ENCODE measurements at regions not wholly inside any gene's neighbourhood (a gene's known extent, or its start where the extent isn't known, plus 50 kb on each side); places are given as distances from the start of the nearest gene placed in this dataset.

DNA sequence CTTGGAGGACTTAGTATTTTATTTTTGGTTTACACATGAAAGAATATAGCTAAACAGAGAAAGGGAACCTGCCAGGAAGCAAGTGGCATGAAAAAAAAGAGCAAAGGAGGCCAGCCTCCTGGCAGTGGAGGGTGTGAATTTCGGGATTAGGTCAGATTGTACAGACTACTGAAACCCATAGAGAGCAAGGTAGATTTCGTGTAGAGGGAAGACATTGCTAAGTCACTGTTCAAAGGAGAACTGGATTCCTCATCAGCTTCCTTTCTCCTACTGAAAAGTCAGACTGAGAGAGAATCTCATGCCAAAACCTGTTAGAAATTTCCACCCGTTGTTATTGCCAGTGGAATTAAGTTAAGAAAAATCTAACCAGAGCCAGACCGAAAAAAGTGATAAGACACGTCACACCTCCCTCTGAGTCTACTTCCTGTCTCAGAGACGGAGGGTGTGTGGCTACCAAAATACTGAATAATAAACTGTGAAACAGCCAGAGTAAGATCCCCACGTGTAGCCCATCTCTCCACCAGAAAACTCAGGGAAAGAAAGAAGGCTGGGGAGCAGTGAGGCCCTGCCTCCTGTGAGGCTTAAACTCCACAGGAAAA lies 118.8 kb downstream of the SKIDA1 start:
- Histone ChIP-seq H3K27me3 (ENCODE audit: control insufficient read depth, insufficient read depth, low read length) (no peaks in the 10 kb centered on the region), H3K36me3 (ENCODE audit: control insufficient read depth, insufficient read depth, low read length) (no peaks in the 10 kb centered on the region), H3K9me3 (ENCODE audit: control insufficient read depth, low read depth, low read length) (peaks cover 6% of the 10 kb centered on the region), H3K4me1 (ENCODE audit: control insufficient read depth, insufficient read depth, low read length) (no peaks in the 10 kb centered on the region), H3K4me3 (ENCODE audit: low read length) (no peak overlapping the region), H3K27ac (ENCODE audit: low read length) (no peak overlapping the region)
- no CpG with 5 or more reads among the region's 7 CpGs for WGBS (ENCODE audit: insufficient coverage, low lambda C conversion rate)
- no peak for DNase-seq

DNA sequence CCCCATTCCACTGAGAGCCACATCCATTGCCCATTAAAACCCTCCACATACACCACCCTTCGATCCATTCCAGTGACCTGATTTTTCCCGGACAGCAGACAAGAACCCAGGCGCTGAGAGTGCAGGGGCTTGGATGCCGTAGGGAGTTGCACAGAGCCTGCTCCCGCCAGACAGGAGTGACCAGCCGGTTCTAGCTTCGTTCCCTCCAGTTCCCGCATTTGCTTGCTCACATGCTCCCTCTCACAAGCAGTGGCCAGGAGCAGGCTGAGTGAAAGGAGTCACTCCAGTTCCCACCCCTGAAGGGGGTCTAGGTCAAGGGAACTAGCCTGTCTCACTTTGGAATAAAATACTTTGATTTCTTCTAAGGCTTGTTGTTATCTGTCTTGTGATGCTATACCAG lies 119.5 kb downstream of the SKIDA1 start:
- H3K9me3 ChIP-seq (ENCODE audit: control insufficient read depth, low read depth, low read length), result peaks cover 6% of the 10 kb centered on the region
- H3K4me1 ChIP-seq (ENCODE audit: control insufficient read depth, insufficient read depth, low read length), result no peaks in the 10 kb centered on the region
- H3K27me3 ChIP-seq (ENCODE audit: control insufficient read depth, insufficient read depth, low read length), result no peaks in the 10 kb centered on the region
- no peak for DNase-seq
- WGBS (ENCODE audit: insufficient coverage, low lambda C conversion rate), result no CpG with 5 or more reads among the region's 8 CpGs
- no peak overlapping the region for H3K4me3 ChIP-seq (ENCODE audit: low read length)
- H3K27ac ChIP-seq (ENCODE audit: low read length), result no peak overlapping the region
- no peaks in the 10 kb centered on the region for H3K36me3 ChIP-seq (ENCODE audit: control insufficient read depth, insufficient read depth, low read length)

DNA sequence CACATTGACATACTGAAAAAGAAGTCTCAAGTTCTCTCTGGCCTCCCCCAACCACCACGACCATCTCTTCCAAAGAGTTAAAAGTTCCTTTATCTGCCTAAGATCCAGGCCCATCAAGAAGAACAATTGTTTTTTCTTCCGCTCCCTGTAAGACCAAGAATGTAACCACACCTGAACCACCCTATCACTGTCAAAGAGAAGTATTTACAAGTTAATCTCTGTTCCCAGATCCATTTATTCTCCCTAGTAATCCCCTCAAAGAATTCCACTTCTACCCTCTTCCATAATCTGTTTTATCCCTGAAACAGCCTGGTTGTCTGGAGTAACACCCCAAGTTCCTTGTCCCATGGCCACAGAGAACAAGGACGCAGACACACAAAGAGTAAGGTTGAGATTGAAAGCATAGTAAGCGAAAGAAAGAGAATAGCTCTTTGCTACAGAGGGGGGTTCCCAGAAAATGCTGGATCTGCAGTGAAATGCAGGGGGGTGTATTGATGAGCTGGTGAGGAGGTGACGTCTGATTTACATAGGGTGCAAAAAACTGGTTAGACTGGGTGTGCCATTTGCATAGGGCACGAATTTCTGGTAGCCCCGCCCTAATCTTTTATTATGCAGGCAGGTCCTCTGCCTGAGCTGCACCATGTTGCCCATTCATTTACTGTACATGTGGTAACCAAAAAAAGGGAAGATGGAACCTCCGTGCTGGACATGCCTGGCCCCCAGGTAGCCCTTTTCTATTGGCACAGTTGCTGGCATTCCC lies 122.0 kb downstream of the SKIDA1 start:
- Histone ChIP-seq H3K27me3 (ENCODE audit: control insufficient read depth, insufficient read depth, low read length) (no peaks in the 10 kb centered on the region), H3K9me3 (ENCODE audit: control insufficient read depth, low read depth, low read length) (peaks cover 6% of the 10 kb centered on the region), H3K27ac (ENCODE audit: low read length) (no peak overlapping the region), H3K4me3 (ENCODE audit: low read length) (no peak overlapping the region), H3K36me3 (ENCODE audit: control insufficient read depth, insufficient read depth, low read length) (no peaks in the 10 kb centered on the region), H3K4me1 (ENCODE audit: control insufficient read depth, insufficient read depth, low read length) (no peaks in the 10 kb centered on the region)
- no peak for DNase-seq
- WGBS (ENCODE audit: insufficient coverage, low lambda C conversion rate), result 74% methylated on average over 5 of the region's 8 CpGs

DNA sequence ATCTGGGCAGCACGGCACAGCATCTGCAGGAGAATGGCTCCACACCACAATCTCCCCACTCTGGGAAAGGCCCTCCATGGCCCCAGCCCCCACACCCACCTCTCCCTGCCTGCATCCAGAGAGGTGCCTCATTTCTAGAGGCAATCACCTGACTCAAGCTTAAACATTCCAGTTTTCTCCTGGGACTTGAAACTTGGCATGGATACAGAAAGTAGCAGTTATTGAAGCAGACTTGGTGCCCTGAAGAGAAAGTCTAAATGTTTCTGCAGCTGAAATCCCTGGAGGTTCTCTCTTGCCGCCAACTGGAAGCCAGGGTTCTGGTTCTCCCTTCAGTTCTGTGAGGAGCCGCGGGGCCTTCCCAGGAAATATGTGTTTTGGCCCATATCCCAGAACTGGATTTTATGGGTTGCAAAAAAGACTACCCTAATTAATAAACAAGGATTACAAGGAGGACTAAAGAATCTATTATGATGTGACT lies 122.8 kb downstream of the SKIDA1 start:
- Histone ChIP-seq H3K4me3 (ENCODE audit: low read length) (no peak overlapping the region), H3K4me1 (ENCODE audit: control insufficient read depth, insufficient read depth, low read length) (no peaks in the 10 kb centered on the region), H3K27ac (ENCODE audit: low read length) (no peak overlapping the region), H3K36me3 (ENCODE audit: control insufficient read depth, insufficient read depth, low read length) (no peaks in the 10 kb centered on the region), H3K27me3 (ENCODE audit: control insufficient read depth, insufficient read depth, low read length) (no peaks in the 10 kb centered on the region), H3K9me3 (ENCODE audit: control insufficient read depth, low read depth, low read length) (peaks cover 6% of the 10 kb centered on the region)
- DNase-seq, result no peak
- no CpG with 5 or more reads among the region's 4 CpGs for WGBS (ENCODE audit: insufficient coverage, low lambda C conversion rate)

DNA sequence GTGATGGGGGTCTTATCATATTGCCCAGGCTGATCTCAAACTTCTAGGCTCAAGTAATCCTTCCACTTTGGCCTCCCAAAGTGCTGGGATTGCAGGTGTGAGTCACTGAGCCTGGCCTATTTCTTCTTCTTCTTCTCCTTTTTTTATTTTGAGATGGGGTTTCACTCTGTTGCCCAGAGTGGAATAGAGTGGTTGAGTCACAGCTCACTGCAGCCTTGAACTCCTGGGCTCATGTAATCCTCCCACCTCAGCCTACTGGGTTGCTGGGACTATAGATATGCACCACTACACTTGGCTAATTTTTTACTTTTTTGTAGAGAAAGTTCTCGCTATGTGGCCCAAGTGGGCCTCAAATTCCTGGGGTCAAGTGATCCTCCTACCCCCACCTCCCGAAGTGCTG lies 124.3 kb downstream of the SKIDA1 start:
- Histone ChIP-seq H3K36me3 (ENCODE audit: control insufficient read depth, insufficient read depth, low read length) (no peaks in the 10 kb centered on the region), H3K4me1 (ENCODE audit: control insufficient read depth, insufficient read depth, low read length) (no peaks in the 10 kb centered on the region), H3K27me3 (ENCODE audit: control insufficient read depth, insufficient read depth, low read length) (no peaks in the 10 kb centered on the region), H3K9me3 (ENCODE audit: control insufficient read depth, low read depth, low read length) (peaks cover 6% of the 10 kb centered on the region), H3K4me3 (ENCODE audit: low read length) (no peak overlapping the region), H3K27ac (ENCODE audit: low read length) (no peak overlapping the region)
- no peak for DNase-seq
- WGBS (ENCODE audit: insufficient coverage, low lambda C conversion rate), result no CpG with 5 or more reads among the region's 2 CpGs

DNA sequence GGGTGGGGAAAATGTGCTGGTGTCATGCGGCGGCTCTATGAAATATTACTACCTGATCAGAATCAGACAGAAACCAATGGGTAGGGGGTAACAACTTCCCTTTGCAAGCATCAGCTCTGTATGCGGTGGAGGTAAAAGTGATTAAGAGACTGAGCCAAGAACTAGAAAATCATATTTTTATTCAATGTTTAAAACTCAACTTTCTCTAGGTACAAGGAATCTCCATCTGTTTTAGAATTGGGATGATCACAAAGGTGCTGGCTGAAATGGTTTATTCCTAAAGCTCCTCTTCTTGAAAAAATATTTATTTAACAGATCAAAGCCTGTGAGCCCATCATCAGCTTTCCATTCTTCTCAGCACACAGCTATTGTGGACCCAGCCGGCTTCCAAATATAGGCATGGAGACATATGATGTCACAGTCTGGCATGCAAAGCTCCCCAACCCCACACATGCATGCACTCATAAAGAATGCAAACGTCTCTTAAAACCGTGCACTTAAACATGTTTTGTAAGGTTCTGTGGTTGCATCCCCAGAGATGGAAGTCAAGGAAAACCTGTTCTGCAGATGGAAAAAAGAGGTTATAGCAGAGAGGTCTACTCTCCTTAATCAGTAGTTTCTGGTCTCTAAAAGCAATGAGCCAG lies 126.0 kb downstream of the SKIDA1 start:
- no peaks in the 10 kb centered on the region for H3K27me3 ChIP-seq (ENCODE audit: control insufficient read depth, insufficient read depth, low read length)
- no peaks in the 10 kb centered on the region for H3K4me1 ChIP-seq (ENCODE audit: control insufficient read depth, insufficient read depth, low read length)
- DNase-seq, result peak; percentile 29 to 32
- H3K36me3 ChIP-seq (ENCODE audit: control insufficient read depth, insufficient read depth, low read length), result no peaks in the 10 kb centered on the region
- no peak overlapping the region for H3K4me3 ChIP-seq (ENCODE audit: low read length)
- no peak overlapping the region for H3K27ac ChIP-seq (ENCODE audit: low read length)
- WGBS (ENCODE audit: insufficient coverage, low lambda C conversion rate), result no CpG with 5 or more reads among the region's 6 CpGs
- peaks cover 4% of the 10 kb centered on the region for H3K9me3 ChIP-seq (ENCODE audit: control insufficient read depth, low read depth, low read length)

DNA sequence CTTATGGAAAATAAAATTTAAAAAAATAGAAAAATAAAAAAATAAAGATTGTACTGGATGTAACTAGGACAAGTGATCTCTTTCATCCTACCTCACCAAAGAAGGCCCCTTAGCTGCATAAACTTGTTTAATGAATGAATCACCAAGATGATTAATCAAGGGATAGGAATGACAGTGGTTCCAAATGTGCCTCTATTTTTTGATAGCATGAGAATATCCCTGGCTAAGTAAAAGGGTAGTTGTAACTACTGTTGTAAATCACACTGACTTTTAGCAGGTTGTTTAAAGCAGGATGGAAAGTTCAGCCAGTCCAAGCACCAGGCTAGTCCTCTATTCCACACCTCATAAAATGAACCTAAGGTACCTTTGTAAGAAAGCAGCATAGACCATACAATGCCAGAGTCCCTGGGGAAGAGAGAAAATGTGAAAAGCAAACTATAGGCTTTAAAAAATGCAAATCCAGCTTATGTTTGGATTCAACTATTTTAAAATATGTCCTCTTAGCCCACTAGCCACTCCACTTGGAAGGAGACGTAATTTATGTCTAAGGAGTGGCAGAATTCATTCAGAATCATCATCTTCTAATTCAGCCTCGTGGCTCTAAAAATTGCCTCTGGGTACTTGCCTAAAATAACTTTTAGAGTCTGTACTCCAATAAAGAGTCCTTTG lies 126.8 kb downstream of the SKIDA1 start:
- H3K27me3 ChIP-seq (ENCODE audit: control insufficient read depth, insufficient read depth, low read length), result no peaks in the 10 kb centered on the region
- peaks cover 4% of the 10 kb centered on the region for H3K9me3 ChIP-seq (ENCODE audit: control insufficient read depth, low read depth, low read length)
- DNase-seq, result no peak
- no peaks in the 10 kb centered on the region for H3K4me1 ChIP-seq (ENCODE audit: control insufficient read depth, insufficient read depth, low read length)
- no peaks in the 10 kb centered on the region for H3K36me3 ChIP-seq (ENCODE audit: control insufficient read depth, insufficient read depth, low read length)
- no peak overlapping the region for H3K27ac ChIP-seq (ENCODE audit: low read length)
- WGBS (ENCODE audit: insufficient coverage, low lambda C conversion rate), result 67% methylated on average over 1 of the region's 2 CpGs
- H3K4me3 ChIP-seq (ENCODE audit: low read length), result no peak overlapping the region

DNA sequence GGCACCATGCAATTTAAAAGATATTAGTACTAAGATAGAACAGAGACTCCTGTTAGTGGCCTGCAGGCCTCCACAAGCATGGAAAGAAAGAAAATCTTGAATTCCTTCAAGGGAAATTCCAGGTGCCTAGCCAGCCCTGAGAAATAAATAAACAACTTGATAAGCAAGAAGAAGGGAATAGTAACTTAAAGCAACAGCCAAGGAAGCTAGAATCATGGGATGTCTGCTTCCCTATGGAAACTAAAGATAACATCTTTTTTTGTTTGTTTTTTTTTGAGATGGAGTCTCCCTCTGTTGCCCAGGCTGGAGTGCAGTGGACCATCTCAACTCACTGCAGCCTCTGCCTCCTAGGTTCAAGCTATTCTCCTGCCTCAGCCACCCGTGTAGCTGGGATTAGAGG lies 128.6 kb downstream of the SKIDA1 start:
- Histone ChIP-seq H3K4me3 (ENCODE audit: low read length) (no peak overlapping the region), H3K4me1 (ENCODE audit: control insufficient read depth, insufficient read depth, low read length) (no peaks in the 10 kb centered on the region), H3K36me3 (ENCODE audit: control insufficient read depth, insufficient read depth, low read length) (no peaks in the 10 kb centered on the region), H3K27ac (ENCODE audit: low read length) (no peak overlapping the region), H3K27me3 (ENCODE audit: control insufficient read depth, insufficient read depth, low read length) (no peaks in the 10 kb centered on the region), H3K9me3 (ENCODE audit: control insufficient read depth, low read depth, low read length) (peaks cover 4% of the 10 kb centered on the region)
- no peak for DNase-seq
- no CpG with 5 or more reads among the region's 1 CpG for WGBS (ENCODE audit: insufficient coverage, low lambda C conversion rate)

DNA sequence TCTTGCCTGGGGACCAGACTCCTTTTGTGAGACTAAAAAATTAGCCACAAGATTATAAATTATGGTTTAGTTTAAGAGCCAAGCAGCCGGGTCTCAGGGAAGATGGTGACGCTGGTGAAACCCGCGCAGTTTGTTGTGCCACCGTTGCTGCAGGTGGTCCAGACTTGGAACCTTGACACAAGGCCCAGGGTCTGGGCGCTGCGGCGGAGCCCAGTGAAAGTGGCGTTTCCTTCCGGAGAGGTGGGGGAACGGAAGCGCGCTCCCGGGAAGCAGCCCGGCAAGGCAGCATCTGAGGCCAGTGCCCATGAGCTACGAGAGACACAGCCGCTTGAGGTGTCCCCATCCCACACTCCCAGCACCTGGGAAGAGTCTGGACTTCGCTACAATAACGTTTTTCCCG lies 131.6 kb downstream of the SKIDA1 start:
- Histone ChIP-seq H3K27me3 (ENCODE audit: control insufficient read depth, insufficient read depth, low read length) (no peaks in the 10 kb centered on the region), H3K4me3 (ENCODE audit: low read length) (no peak overlapping the region), H3K9me3 (ENCODE audit: control insufficient read depth, low read depth, low read length) (peaks cover 4% of the 10 kb centered on the region), H3K36me3 (ENCODE audit: control insufficient read depth, insufficient read depth, low read length) (no peaks in the 10 kb centered on the region), H3K27ac (ENCODE audit: low read length) (no peak overlapping the region), H3K4me1 (ENCODE audit: control insufficient read depth, insufficient read depth, low read length) (no peaks in the 10 kb centered on the region)
- no peak for DNase-seq
- no CpG with 5 or more reads among the region's 20 CpGs for WGBS (ENCODE audit: insufficient coverage, low lambda C conversion rate)

DNA sequence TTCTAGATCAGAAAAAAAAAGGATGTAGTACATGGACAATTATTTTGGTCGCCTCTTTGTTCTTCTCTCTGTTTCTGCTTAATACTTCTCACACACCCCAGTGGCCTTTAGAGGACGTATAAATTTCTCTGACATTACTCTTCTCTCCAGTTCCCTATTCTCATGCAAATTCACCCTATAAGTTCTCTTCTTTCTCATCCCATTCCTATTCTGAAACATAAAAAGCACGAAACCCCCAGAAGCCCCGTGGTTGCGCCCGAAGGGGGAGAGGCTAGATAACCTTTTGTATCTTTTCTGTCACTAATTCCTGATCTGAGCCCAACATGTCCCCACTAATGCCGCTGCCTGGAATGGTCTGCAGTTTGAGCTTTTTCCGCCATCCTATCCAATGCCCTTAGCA lies 136.9 kb downstream of the SKIDA1 start:
- Histone ChIP-seq H3K27me3 (ENCODE audit: control insufficient read depth, insufficient read depth, low read length) (no peaks in the 10 kb centered on the region), H3K4me3 (ENCODE audit: low read length) (no peak overlapping the region), H3K36me3 (ENCODE audit: control insufficient read depth, insufficient read depth, low read length) (no peaks in the 10 kb centered on the region), H3K27ac (ENCODE audit: low read length) (no peak overlapping the region), H3K9me3 (ENCODE audit: control insufficient read depth, low read depth, low read length) (no peaks in the 10 kb centered on the region), H3K4me1 (ENCODE audit: control insufficient read depth, insufficient read depth, low read length) (no peaks in the 10 kb centered on the region)
- 85% methylated on average over 6 of the region's 8 CpGs for WGBS (ENCODE audit: insufficient coverage, low lambda C conversion rate)
- no peak for DNase-seq

All from large intestine (tissue), 3 donors.